KOPT-K1 (cell line): ENCODE measurements at regions not wholly inside any gene's neighbourhood (a gene's known extent, or its start where the extent isn't known, plus 50 kb on each side); places are given as distances from the start of the nearest gene placed in this dataset.

Source experiments
- H3K27ac ChIP-seq: fragments of 200-600 bp; sonication (generic); 2 replicates; pipeline ENCODE4 v1.5.1; 2016; ENCODE audit warnings: antibody characterized with exemption, mild to moderate bottlenecking, low read depth, low read length; ENCODE audit not compliant: poor library complexity, severe bottlenecking
- H3K36me3 ChIP-seq: fragments of 200-600 bp; sonication (generic); 2 replicates; pipeline ENCODE4 v1.5.1; 2017; ENCODE audit warnings: antibody characterized with exemption, mild to moderate bottlenecking, low read length, moderate library complexity; ENCODE audit not compliant: insufficient read depth
- H3K9me3 ChIP-seq: fragments of 200-600 bp; sonication (generic); 2 replicates; pipeline ENCODE4 v1.5.1; 2017; ENCODE audit warnings: antibody characterized with exemption, low read length, mild to moderate bottlenecking; ENCODE audit not compliant: insufficient read depth, poor library complexity, severe bottlenecking

DNA sequence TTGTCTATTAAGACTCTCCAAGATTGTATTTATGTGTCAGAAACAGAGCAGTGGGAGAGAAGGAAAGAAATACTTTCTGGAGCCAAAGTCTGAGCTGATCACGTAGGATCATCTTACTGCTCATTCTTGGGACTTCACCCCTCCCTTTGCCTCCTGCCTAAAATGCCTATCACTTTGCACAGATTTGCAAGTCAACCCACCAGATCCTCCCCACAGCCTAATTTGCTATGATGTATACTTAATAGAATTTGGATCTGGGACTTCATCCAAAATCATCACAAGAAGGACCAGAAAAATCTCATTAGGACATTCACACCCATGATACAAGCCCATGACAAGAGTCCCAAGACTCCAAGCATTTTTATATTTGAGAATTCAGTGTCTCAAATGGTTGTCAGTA, 290.2 kb downstream of the FBXW7 start:
- Histone ChIP-seq H3K9me3 (no peaks in the 10 kb centered on the region), H3K27ac (no peak overlapping the region), H3K36me3 (no peaks in the 10 kb centered on the region)

DNA sequence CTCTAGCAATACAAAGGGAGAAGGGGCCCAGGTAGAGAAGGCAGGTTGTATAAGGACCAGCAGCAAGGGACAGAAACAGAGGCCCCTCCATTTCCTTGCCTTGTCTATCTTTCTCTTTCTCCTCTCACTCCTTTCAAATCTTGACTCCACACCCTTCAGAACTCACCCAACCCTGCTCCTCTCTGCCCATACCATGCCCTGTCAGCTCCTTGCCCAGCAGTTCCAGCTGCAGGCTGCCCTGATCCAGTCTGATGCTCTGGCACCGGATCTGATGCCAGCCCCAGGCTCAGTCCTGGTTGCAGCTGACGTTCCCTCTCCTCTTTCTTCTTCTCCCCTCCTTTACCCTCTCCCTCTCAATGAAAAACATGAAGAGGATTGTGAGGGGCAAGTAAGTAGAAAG, 291.2 kb downstream of the FBXW7 start:
- Histone ChIP-seq H3K36me3 (no peaks in the 10 kb centered on the region), H3K9me3 (no peaks in the 10 kb centered on the region), H3K27ac (no peak overlapping the region)

DNA sequence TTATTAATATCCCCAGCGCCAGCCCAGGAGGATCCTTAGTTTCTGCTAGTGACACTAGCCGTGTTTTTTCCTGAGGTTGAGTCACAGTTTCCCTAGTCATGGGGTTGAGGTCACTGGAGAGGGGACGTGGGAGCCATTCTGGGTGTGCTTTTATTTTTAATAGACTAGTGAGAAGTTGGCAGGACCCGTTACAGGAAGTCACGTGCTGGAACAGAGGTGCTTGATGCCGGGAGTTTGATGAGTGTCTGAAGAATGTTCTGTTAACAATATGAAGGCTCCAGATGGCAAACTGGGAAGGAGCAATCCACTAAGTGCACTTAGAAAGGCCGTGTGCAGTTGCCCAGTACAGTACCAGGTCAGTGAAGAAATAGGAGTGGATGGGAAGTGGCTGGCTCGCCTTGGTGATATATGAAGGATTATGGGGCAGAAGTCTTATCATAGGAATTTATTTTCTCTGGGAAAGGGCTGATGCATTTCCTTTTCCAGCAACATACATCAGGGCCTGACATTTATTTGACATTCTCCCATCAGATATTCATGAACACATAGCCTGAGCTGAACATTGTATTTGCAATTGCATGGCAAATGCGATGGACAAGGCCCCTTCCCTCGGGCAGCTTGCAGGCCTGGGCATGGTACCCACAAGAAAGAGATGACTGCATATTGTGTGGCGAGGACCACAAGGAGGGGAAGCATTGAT, 291.8 kb downstream of the FBXW7 start:
- Histone ChIP-seq H3K36me3 (no peaks in the 10 kb centered on the region), H3K27ac (no peak overlapping the region), H3K9me3 (no peaks in the 10 kb centered on the region)

DNA sequence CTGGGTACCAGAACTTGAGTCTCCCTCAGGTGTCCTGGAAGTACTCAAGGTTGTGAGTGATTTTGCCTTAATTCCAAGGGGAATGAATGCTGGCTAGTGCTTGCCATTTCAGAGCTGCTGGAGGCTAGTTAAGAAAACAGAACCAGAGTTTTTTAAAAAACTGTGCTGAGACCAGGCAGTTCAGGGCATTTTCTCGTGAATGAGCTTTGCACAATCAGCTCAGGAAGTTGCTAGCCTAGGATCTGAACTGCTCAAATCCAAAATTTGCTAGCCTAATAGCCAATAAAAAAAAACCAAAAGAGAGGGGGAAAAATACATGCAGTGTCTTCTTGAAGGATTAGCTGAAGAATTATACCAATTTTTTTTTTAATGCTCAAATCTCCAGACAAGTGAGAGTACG, 292.7 kb downstream of the FBXW7 start:
- H3K9me3 ChIP-seq = no peaks in the 10 kb centered on the region
- H3K27ac ChIP-seq = no peak overlapping the region
- H3K36me3 ChIP-seq = no peaks in the 10 kb centered on the region

DNA sequence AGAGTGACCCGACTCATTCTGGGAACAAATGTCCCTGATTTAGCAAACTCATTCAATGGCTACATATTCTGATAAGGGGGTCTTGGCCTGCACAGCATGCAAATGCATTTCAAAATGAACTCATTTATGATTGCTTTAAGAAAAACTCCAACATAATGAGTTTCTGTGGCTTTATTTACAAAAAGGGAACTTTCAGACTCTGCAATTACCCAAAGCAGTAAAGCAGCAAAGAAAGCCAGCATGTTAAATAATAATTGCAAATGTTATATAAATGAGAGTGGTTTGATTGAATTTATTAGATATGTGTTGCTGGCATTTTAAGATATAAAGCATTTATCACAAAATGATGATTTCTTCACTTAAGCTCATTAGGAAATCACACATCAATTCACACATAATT, 295.7 kb downstream of the FBXW7 start:
- Histone ChIP-seq H3K9me3 (no peaks in the 10 kb centered on the region), H3K36me3 (no peaks in the 10 kb centered on the region), H3K27ac (no peak overlapping the region)

DNA sequence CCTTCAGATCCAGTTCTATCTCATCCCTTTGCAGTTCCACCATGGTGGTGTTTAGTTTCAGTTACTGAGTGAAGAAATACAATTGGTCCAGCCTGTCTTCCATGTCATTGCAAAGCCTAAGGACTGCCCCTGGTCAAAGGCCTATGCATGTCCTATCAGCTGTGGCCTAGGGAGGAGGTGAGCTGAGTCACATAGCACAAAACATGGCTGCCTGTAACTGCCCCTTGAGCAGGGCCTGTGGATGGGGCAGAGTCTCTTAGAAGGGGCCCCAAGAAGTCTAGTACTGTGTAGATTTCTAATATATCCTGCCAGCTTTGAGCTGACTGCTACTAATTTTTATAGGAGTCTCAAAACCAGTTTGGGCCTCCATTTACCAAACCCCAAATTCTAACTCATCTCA, 296.7 kb downstream of the FBXW7 start:
- H3K9me3 ChIP-seq = no peaks in the 10 kb centered on the region
- no peak overlapping the region for H3K27ac ChIP-seq
- no peaks in the 10 kb centered on the region for H3K36me3 ChIP-seq

DNA sequence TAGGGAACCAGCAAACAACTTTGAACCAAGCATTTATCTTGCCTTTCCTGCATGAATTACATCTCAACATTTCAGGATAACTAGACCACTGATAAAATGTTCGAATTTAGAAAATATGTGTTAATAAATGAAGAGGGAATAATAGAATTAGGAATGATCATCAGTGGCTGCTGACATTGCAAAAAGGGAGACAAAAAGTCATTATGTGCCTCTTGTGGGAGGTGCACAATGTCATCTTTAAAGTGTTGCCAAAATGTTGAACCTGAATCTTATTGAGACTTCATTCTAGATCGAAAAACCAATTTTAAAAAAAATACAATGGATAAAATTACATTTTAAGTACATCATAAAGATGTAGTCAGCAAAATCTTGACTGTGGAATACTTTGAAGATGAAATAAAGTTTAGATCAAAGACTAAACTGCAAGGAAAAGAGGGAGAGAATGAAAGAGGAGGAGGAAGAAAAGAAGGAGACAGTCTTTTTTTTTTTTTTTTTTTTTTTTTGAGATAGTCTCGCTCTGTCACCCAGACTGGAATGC, 299.3 kb downstream of the FBXW7 start:
- H3K27ac ChIP-seq = no peak overlapping the region
- no peaks in the 10 kb centered on the region for H3K36me3 ChIP-seq
- no peaks in the 10 kb centered on the region for H3K9me3 ChIP-seq

DNA sequence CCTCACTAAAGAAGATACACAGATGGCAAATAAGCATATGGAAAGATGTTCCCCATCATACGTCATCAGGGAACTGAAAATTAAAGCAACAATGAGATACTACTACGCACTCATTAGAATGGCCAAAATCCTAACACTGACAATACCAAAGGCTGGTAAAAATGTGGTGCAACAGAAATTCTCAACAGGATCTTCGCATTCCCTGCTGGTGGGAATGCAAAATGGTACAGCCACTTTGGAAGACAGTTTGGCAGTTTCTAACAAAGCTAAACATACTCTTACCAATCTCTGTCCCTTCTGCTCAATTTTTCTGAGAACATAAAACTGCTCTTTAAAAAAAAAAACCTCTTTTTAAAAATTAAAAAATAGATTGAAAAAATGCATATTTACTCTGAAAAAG, 300.2 kb downstream of the FBXW7 start:
- Histone ChIP-seq H3K9me3 (peaks cover 4% of the 10 kb centered on the region), H3K36me3 (no peaks in the 10 kb centered on the region), H3K27ac (no peak overlapping the region)

DNA sequence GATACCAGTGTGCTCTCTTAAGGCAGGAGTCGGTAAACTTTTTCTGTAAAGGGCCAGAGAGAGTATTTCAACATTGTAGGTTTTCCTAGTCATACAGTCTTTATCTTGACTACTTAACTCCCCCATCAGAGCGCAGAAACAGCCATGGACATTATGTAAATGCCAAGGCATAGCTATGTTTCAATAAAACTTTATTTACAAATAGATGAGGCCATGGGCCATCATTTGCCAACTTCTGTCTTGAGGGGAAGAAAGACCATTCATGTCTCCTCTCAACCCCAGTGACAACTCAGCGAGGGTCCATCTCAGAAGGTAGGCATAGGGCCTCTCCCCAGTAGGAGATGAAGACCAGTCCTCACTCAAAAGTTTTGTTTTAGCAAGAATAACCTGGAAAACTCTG, 301.3 kb downstream of the FBXW7 start:
- Histone ChIP-seq H3K36me3 (no peaks in the 10 kb centered on the region), H3K9me3 (peaks cover 4% of the 10 kb centered on the region), H3K27ac (no peak overlapping the region)

DNA sequence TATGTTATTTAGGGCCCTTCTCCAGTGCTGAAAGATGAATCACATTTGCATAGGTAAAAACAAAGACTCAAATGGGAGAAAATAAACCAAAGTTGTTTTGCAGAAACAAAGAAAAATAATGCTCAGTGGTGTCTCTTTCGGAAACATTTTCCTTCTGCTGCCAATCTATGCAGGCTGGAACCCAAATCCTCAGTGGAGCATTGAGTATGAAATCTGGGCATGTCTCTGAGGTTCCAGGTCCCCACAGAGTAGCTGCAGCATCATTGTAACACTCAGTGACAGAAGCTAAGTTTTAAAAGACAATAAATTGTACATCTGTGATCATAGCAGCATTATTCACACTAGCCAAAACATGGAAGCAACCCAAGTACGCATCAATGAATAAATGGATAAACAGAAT, 303.6 kb downstream of the FBXW7 start:
- no peak overlapping the region for H3K27ac ChIP-seq
- peaks cover 4% of the 10 kb centered on the region for H3K9me3 ChIP-seq
- no peaks in the 10 kb centered on the region for H3K36me3 ChIP-seq

DNA sequence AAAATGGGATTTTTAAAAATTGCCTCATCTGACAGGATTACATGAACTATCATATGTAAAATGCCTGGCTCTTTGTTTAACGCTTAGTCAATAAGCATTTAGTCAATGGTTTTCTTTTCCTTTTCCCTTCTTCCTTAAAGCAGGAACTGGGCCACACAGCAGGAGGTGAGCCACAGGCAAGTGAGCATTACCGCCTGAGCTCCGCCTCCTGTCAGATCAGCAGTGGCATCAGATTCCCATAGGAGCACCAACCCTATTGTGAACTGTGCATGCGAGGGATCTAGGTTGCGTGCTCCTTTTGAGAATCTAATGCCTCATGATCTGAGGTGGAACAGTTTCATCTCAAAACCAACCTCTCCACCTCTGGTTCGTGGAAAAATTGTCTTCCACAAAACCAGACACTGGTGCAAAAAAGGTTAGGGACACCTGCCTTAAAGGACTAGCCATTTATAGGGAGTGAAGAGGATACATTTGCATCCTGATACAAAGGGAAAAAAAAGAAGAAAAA, 306.1 kb downstream of the FBXW7 start:
- Histone ChIP-seq H3K36me3 (no peaks in the 10 kb centered on the region), H3K9me3 (peaks cover 4% of the 10 kb centered on the region), H3K27ac (no peak overlapping the region)

DNA sequence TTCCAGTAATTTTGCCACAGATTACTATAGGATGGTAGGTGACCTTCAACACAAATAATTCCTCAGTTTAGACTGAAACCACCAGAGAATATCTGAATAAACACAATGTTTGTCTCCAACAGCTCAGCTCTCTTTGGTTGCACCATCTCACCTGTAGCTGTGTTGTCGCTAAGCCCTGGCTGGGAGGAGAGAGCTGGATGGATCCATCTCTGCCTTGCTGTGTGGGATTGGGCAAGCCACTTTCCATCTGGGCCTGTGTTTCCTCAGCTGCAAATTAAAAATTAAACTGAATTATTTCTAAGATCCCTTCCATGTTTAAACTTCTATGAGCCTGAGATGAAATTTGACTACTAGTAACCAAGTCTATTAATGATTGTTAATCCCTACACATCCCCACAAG, 310.2 kb downstream of the FBXW7 start:
- Histone ChIP-seq H3K36me3 (no peaks in the 10 kb centered on the region), H3K9me3 (no peaks in the 10 kb centered on the region), H3K27ac (no peak overlapping the region)

DNA sequence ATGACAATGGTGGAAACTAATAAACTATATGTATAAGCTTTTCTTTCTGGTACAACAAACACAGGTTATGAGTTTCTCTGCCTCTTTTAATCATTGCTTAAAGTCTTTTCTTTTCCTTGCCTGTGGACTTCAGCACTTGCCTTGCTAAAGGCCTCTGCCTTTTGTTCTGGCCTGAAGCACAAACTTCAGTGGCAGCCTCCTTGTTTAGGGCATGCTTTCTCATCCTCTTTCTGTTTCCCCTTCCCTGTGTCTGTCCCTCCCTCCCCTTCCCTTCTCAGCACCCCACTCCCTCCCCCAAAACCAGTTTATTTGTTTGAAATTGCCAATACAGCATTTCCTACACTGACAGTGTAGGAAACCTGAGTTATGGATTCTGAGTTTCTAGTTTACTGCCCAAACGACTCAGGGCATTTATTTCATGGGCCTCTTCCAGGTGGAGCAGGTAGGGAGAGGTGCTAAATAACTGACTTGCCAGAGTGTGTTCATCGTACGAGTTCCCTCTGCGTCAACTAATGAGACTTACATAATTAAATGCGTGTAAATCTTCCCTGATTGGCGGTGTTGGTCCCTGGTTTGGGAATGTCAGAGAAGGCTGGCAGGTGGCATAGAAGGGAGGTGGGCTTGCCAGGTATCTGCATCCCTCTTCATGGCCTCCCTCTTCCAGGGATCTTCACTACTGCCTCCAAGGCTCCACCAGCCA, 311.0 kb downstream of the FBXW7 start:
- Histone ChIP-seq H3K9me3 (no peaks in the 10 kb centered on the region), H3K36me3 (no peaks in the 10 kb centered on the region), H3K27ac (no peak overlapping the region)

DNA sequence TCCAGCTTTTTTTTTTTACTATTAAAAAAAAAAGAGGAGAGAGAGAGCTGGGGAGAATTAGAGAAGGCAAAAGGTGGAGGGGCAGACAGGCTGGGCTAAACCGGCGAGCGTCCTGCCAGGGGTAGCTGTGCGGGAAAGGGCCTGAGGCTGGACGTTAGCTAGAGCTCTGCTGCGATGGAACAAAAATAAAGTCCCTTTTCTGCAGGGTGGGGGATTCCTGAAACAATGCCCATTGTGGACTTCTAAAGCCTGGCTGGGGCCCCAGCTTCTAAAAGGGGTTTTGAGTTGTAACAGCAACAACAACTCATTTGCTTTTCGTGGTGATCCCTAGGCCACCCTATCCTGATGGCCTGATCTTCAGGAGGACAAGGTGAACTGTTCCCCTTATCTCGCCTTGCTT, 311.7 kb downstream of the FBXW7 start:
- Histone ChIP-seq H3K36me3 (no peaks in the 10 kb centered on the region), H3K27ac (no peak overlapping the region), H3K9me3 (no peaks in the 10 kb centered on the region)

DNA sequence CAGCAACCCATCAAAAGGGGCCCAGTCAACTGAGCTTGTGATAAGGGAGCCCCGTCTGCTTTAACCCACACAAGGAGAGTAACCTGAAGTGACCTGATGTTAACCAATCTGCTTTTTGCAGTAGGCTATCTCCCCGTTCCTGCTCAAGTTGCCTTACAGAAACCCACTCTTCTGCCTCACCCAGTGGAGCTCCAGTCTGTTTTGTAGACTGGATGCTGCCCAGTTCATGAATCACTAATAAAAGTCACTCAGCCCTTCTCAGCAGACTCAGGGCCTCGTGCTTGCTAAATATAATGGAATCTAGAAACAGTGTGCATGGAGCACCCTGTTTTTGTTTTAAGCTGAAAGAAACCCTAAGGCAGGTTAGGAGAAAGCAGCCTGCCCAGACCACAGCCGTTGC, 312.3 kb downstream of the FBXW7 start:
- no peak overlapping the region for H3K27ac ChIP-seq
- no peaks in the 10 kb centered on the region for H3K9me3 ChIP-seq
- no peaks in the 10 kb centered on the region for H3K36me3 ChIP-seq
